Uterus (tissue), 3 donors: ENCODE measurements at regions not wholly inside any gene's neighbourhood (a gene's known extent, or its start where the extent isn't known, plus 50 kb on each side); places are given as distances from the start of the nearest gene placed in this dataset.
"Not testable (repeated sequence)": the region's sequence is repeated elsewhere in the genome, so short reads cannot be mapped to it uniquely, and the experiment has no call there.

Experiments used
- DNase-seq, 2 donors: peaks; one replicate each; pipeline ENCODE4 v3.0.0-alpha.2; 2019 to 2020
- H3K27ac ChIP-seq, 2 donors: fragments of 200-600 bp; sonication (generic); 1 replicate in 1 of 2; 2 replicates in 1 of 2; pipeline ENCODE4 v1.5.1; 2016 to 2018
- H3K27me3 ChIP-seq, 2 donors: fragments of 200-600 bp; sonication (generic); one replicate each; pipeline ENCODE4 v1.5.1; 2018 to 2019; ENCODE audit warnings: control low read depth in 1 of 2
- H3K36me3 ChIP-seq, 2 donors: fragments of 200-600 bp; sonication (generic); one replicate each; pipeline ENCODE4 v1.5.1; 2019; ENCODE audit warnings: control low read depth in 1 of 2
- H3K4me1 ChIP-seq, 2 donors: fragments of 200-600 bp; sonication (generic); one replicate each; pipeline ENCODE4 v1.5.1; 2018 to 2019; ENCODE audit warnings: control low read depth in 1 of 2
- H3K4me3 ChIP-seq, 2 donors: fragments of 200-600 bp; sonication (generic); 1 replicate in 1 of 2; 2 replicates in 1 of 2; pipeline ENCODE4 v1.5.1; 2018 to 2019; ENCODE audit warnings: mild to moderate bottlenecking in 1 of 2
- H3K9me3 ChIP-seq, 2 donors: fragments of 200-600 bp; sonication (generic); one replicate each; pipeline ENCODE4 v1.5.1; 2019; ENCODE audit warnings: control low read depth in 1 of 2
- POLR2A ChIP-seq, 2 donors: fragments of 450-650 bp; IDR thresholded peaks; one replicate each; pipeline ENCODE4 v1.6.1; 2016; ENCODE audit warnings: antibody characterized with exemption in 2 of 2, mild to moderate bottlenecking in 1 of 2, moderate library complexity in 1 of 2
- intact Hi-C: fragments of 100-400 bp; cut with DNase I; formaldehyde crosslinking; loops from one replicate; pipeline ENCODE4 v1.15.1; 2023; ENCODE audit warnings: low total_unique reads
- TF ChIP-seq, protein P1 (sequence below), 4 experiments: fragments of 200-600 bp in 2 of 4; fragments of 450-650 bp in 2 of 4; sonication (generic) in 2 of 4; IDR thresholded peaks; one replicate each; pipeline ENCODE4 v1.5.1; 2016 to 2019; ENCODE audit warnings: antibody characterized with exemption in 4 of 4, mild to moderate bottlenecking in 2 of 4, moderate library complexity in 1 of 4
- donor health status: DM: yes; HTN: yes; CAD: no.

DNA sequence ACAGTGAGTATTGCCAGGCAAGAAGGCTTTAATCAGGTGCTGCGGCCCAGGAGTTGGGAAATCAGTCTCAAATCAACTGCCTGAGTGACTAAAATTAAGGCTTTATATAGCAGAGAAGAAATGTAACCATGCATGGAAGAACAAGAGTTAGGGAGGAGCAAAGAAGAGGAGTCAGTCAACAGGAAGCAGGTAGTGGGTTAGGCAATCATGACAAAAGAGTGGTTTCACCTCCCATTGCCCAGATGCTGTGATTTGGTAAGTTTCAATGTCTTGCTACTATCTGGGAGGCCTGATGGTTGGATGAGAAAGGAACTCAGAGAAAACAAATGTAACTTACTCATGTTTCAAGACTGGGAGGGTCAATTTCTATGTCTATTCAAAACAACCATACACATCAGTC is 998.3 kb downstream of the GATA3 start:
- no peak for DNase-seq
- Histone ChIP-seq H3K9me3 (peaks cover 0 to 3% of the 10 kb centered on the region in 2 donors), H3K27me3 (no peaks in the 10 kb centered on the region), H3K4me1 (no peaks in the 10 kb centered on the region), H3K4me3 (no peak overlapping the region), H3K27ac (no peak overlapping the region), H3K36me3 (no peaks in the 10 kb centered on the region)
- TF ChIP-seq, protein P1, sequence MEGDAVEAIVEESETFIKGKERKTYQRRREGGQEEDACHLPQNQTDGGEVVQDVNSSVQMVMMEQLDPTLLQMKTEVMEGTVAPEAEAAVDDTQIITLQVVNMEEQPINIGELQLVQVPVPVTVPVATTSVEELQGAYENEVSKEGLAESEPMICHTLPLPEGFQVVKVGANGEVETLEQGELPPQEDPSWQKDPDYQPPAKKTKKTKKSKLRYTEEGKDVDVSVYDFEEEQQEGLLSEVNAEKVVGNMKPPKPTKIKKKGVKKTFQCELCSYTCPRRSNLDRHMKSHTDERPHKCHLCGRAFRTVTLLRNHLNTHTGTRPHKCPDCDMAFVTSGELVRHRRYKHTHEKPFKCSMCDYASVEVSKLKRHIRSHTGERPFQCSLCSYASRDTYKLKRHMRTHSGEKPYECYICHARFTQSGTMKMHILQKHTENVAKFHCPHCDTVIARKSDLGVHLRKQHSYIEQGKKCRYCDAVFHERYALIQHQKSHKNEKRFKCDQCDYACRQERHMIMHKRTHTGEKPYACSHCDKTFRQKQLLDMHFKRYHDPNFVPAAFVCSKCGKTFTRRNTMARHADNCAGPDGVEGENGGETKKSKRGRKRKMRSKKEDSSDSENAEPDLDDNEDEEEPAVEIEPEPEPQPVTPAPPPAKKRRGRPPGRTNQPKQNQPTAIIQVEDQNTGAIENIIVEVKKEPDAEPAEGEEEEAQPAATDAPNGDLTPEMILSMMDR (IDR thresholded peaks at IDR 0.05) = no peak
- TF ChIP-seq POLR2A (IDR thresholded peaks at IDR 0.05) = no peak
- intact Hi-C loops = no loop called here

DNA sequence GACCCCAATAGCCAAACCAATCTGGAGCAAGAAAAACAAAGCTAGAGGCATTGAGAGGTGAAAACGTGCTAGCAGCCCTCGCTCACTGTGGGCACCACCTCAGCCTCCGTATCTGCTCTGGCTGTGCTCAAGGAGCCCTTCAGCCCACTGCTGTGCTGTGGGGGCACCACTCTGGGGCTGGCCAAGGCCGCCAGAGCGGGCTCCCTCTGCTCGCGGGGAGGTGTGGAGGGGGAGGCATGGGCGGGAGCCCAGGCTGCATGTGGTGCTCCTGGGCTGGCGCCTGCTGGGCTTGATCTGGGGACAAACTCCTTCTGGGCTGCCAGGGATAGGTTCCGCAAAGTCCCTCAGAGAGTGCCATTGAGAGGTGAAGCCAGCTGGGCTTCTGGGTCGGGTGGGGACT is 1002.0 kb downstream of the GATA3 start:
- intact Hi-C loops = no loop called here
- no peak for DNase-seq
- Histone ChIP-seq H3K4me3 (no peak overlapping the region), H3K36me3 (no peaks in the 10 kb centered on the region), H3K27me3 (no peaks in the 10 kb centered on the region), H3K4me1 (no peaks in the 10 kb centered on the region), H3K27ac (no peak overlapping the region), H3K9me3 (no peaks in the 10 kb centered on the region)
- no peak for TF ChIP-seq POLR2A (IDR thresholded peaks at IDR 0.05)
- TF ChIP-seq, protein P1 (IDR thresholded peaks at IDR 0.05) = no peak

DNA sequence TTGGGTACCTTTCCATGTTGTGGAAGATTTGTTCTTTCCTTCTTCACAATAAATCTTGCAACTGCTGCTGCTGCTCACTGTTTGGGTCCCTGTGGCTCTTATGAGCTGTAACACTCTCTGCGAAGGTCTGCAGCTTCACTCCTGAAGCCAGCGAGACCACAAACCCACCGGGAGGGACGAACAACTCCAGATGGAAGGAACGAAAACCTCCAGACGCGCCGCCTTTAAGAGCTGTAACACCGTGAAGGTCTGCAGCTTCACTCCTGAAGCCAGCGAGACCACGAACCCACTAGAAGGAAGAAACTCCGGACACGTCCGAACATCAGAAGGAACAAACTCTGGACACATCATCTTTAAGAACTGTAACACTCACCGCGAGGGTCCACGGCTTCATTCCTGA is 1002.8 kb downstream of the GATA3 start:
- DNase-seq, H3K27me3 ChIP-seq, H3K27ac ChIP-seq, H3K4me3 ChIP-seq, intact Hi-C loops, H3K9me3 ChIP-seq, H3K4me1 ChIP-seq, H3K36me3 ChIP-seq: not testable (repeated sequence)

DNA sequence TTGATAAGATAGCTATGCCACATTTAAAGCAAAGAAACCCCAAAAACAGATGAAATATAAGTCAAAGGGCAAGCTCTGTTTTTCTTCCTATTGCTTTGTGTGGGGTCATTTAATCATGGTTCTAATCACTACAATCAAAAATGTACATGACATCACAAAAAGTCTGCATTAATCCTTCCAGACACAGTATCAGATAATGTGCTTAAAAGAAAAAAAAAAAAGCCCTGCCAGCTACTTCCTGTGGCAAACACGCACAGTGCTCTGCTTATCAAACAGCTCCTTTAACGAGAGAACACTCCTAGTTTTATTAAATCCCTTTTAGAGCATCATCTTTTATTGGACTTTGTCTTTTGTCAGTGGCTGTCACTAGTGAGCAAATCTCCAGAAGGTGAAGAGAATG is 1005.8 kb downstream of the GATA3 start:
- H3K9me3 ChIP-seq = no peaks in the 10 kb centered on the region
- no peaks in the 10 kb centered on the region for H3K27me3 ChIP-seq
- no peaks in the 10 kb centered on the region for H3K4me1 ChIP-seq
- no peak for TF ChIP-seq POLR2A (IDR thresholded peaks at IDR 0.05)
- TF ChIP-seq, protein P1 (IDR thresholded peaks at IDR 0.05) = no peak
- no peak overlapping the region for H3K4me3 ChIP-seq
- H3K27ac ChIP-seq = no peak overlapping the region
- intact Hi-C loops = no loop called here
- no peak for DNase-seq
- H3K36me3 ChIP-seq = no peaks in the 10 kb centered on the region

DNA sequence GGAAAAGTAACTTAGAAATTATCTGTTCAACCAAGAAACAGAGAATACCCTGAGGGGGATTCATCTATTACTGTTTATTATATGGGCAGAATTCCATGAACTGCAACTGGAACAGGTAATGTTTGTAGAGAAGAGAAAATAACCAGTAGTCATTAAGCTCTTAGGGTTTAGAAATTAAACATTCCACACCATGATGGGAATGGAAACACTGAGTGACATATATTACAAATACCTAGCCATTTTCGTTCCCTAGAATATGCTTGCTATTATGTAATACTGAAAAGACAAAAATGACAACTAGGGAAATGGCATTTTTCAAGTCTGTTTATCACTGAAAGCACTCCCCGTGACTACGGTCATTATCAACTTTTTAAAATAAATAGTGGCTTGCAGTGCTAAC is 1007.4 kb downstream of the GATA3 start:
- no peaks in the 10 kb centered on the region for H3K27me3 ChIP-seq
- no peak for DNase-seq
- no peak overlapping the region for H3K4me3 ChIP-seq
- intact Hi-C loops = no loop called here
- TF ChIP-seq, protein P1 (IDR thresholded peaks at IDR 0.05) = no peak
- TF ChIP-seq POLR2A (IDR thresholded peaks at IDR 0.05) = no peak
- no peak overlapping the region for H3K27ac ChIP-seq
- no peaks in the 10 kb centered on the region for H3K9me3 ChIP-seq
- no peaks in the 10 kb centered on the region for H3K36me3 ChIP-seq
- H3K4me1 ChIP-seq = no peaks in the 10 kb centered on the region

DNA sequence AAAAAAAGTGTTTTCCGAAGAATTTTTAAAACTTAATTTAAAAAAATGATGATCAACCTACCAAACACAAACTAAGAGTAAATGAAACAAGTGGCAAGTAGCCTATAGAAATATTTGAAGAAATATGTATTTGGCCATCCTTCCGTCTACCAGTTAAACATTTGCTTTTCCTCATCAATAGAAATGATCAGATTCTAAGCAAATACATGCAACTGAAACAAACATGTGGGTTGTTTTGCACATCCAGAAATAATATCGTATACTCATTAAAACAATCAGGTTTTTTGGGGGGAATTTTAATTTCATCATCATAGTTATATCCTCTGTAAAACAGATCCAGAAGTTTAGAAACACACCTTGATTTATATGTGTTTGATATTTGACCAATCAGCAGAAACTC is 1011.7 kb downstream of the GATA3 start:
- Histone ChIP-seq H3K27ac (no peak overlapping the region), H3K36me3 (no peaks in the 10 kb centered on the region), H3K27me3 (no peaks in the 10 kb centered on the region), H3K4me1 (no peaks in the 10 kb centered on the region), H3K9me3 (no peaks in the 10 kb centered on the region), H3K4me3 (no peak overlapping the region)
- intact Hi-C loops = no loop called here
- no peak for DNase-seq
- no peak for TF ChIP-seq POLR2A (IDR thresholded peaks at IDR 0.05)
- TF ChIP-seq, protein P1 (IDR thresholded peaks at IDR 0.05) = no peak
